GM12878 (cell line): ENCODE measurements at regions not wholly inside any gene's neighbourhood (a gene's known extent, or its start where the extent isn't known, plus 50 kb on each side); places are given as distances from the start of the nearest gene placed in this dataset.

Source experiments
- ATAC-seq: fragments of 200-7000 bp; cut with Tn5 transposase; 3 replicates; pipeline ENCODE4 v1.9.1; 2020; ENCODE audit warnings: mild to moderate bottlenecking, moderate library complexity
- BruUV-seq: library from RNA; stranded (reverse); fragments of 400-500 nt; replicated peaks from 2 replicates; lab custom pipeline; 2021; lab: Mats Ljungman, UMichigan
- CTCF ChIA-PET: fragments of 300-600 bp; sonication (Branson Sonifier 250); formaldehyde crosslinking; extraction: SDS; loops from one replicate; lab custom pipeline; 2021; ENCODE audit warnings: inconsistent platforms; lab: Yijun Ruan, JAX
- POLR2A ChIA-PET: fragments of 350-600 bp; formaldehyde crosslinking; extraction: SDS; loops from one replicate; lab custom pipeline; 2021; ENCODE audit warnings: inconsistent platforms; lab: Charles Lee
- RAD21 ChIA-PET: fragments of 300-600 bp; sonication (Branson Sonifier 250); formaldehyde crosslinking; loops from one replicate; lab custom pipeline; 2023; ENCODE audit warnings: antibody characterized with exemption; ENCODE audit not compliant: unreplicated experiment; lab: Charles Lee
- SMC1A ChIA-PET: fragments of 300-600 bp; sonication (Branson Sonifier 250); formaldehyde crosslinking; loops from one replicate; lab custom pipeline; 2023; ENCODE audit not compliant: unreplicated experiment, uncharacterized antibody; lab: Charles Lee
- DNase-seq: peaks from one replicate; pipeline ENCODE4 v3.0.0-alpha.2; 2011; ENCODE audit warnings: low read depth, low spot score
- FAIRE-seq: peaks from 3 replicates; lab custom pipeline; 2011; peaks lifted over from hg19 to GRCh38; lab: Jason Lieb, UNC
- H2AFZ ChIP-seq: 2 replicates; pipeline ENCODE4 v1.6.0; 2011; ENCODE audit warnings: low read depth, low read length, control low read depth; ENCODE audit not compliant: control insufficient read depth
- H3K27ac ChIP-seq: 2 replicates; pipeline ENCODE4 v1.5.1; 2011; ENCODE audit warnings: control low read depth; ENCODE audit not compliant: control insufficient read depth, insufficient read depth
- H3K27me3 ChIP-seq, 2 experiments: replicated peaks in 1 of 2; 2 replicates each; pipeline versions ENCODE4 v1.6.0 to v1.6.1; 2011; ENCODE audit warnings: low read length in 1 of 2; ENCODE audit not compliant: control insufficient read depth in 2 of 2, insufficient read depth in 2 of 2
- H3K36me3 ChIP-seq, 2 experiments: 2 replicates each; pipeline ENCODE4 v1.5.1; 2011; ENCODE audit warnings: low read length in 1 of 2; ENCODE audit not compliant: control insufficient read depth in 2 of 2, insufficient read depth in 2 of 2
- H3K4me1 ChIP-seq: 2 replicates; pipeline ENCODE4 v1.6.1; 2011; ENCODE audit warnings: mild to moderate bottlenecking, low read length, moderate library complexity, mixed read lengths; ENCODE audit not compliant: control insufficient read depth, insufficient read depth
- H3K4me2 ChIP-seq: 2 replicates; pipeline ENCODE4 v1.6.0; 2011; ENCODE audit warnings: control low read depth; ENCODE audit not compliant: control insufficient read depth, insufficient read depth
- H3K4me3 ChIP-seq: fragments of 200-600 bp; sonication (generic); 2 replicates; pipeline ENCODE4 v1.5.1; 2016
- H3K79me2 ChIP-seq: 2 replicates; pipeline ENCODE4 v1.6.0; 2011; ENCODE audit warnings: low read length; ENCODE audit not compliant: control insufficient read depth, insufficient read depth
- H3K9ac ChIP-seq: 2 replicates; pipeline ENCODE4 v1.8.0; 2011; ENCODE audit warnings: low read length, control low read depth, mixed read lengths; ENCODE audit not compliant: control insufficient read depth, insufficient read depth
- H3K9me3 ChIP-seq: replicated peaks from 3 replicates; pipeline ENCODE4 v1.5.1; 2011; ENCODE audit warnings: mild to moderate bottlenecking, low read length; ENCODE audit not compliant: control insufficient read depth, insufficient read depth
- H4K20me1 ChIP-seq: 2 replicates; pipeline ENCODE4 v1.6.0; 2011; ENCODE audit not compliant: control insufficient read depth, insufficient read depth
- BACH1 ChIP-seq: fragments of 450-650 bp; IDR thresholded peaks from 2 replicates; pipeline ENCODE4 v1.6.1; 2017; ENCODE audit warnings: mild to moderate bottlenecking, borderline replicate concordance
- CREM ChIP-seq: IDR thresholded peaks from 2 replicates; pipeline ENCODE4 v1.6.1; 2014; ENCODE audit warnings: antibody characterized with exemption, low read depth
- EP300 ChIP-seq, 2 experiments: fragments of 150-350 bp in 1 of 2; IDR thresholded peaks; 2 replicates each; pipeline ENCODE4 v1.6.1; 2011 to 2012; ENCODE audit warnings: low read depth in 2 of 2, low read length in 2 of 2, borderline replicate concordance in 1 of 2, improper control_type of control experiment in 1 of 2, inconsistent platforms in 1 of 2; ENCODE audit not compliant: control insufficient read depth in 1 of 2
- ETV6 ChIP-seq, 2 experiments: fragments of 450-650 bp in 1 of 2; IDR thresholded peaks in 1 of 2; conservative IDR thresholded peaks in 1 of 2; 2 replicates each; pipeline ENCODE4 v1.6.1; 2014; ENCODE audit warnings: antibody characterized with exemption in 1 of 2, borderline replicate concordance in 1 of 2, low read depth in 1 of 2, mild to moderate bottlenecking in 1 of 2, moderate library complexity in 1 of 2
- NFIC ChIP-seq: IDR thresholded peaks from 2 replicates; pipeline ENCODE4 v1.6.1; 2012; ENCODE audit warnings: low read depth, mild to moderate bottlenecking, inconsistent platforms, low read length, moderate library complexity
- NFYA ChIP-seq: IDR thresholded peaks from 2 replicates; pipeline ENCODE4 v1.6.1; 2011; ENCODE audit warnings: low read depth, mild to moderate bottlenecking, low read length, improper control_type of control experiment, borderline replicate concordance
- REST ChIP-seq: IDR thresholded peaks from 2 replicates; pipeline ENCODE4 v1.6.1; 2012; ENCODE audit warnings: mild to moderate bottlenecking, low read depth, low read length
- RUNX3 ChIP-seq: IDR thresholded peaks from 2 replicates; pipeline ENCODE4 v1.6.1; 2012; ENCODE audit warnings: low read length, inconsistent platforms
- SMAD5 ChIP-seq: IDR thresholded peaks from 2 replicates; pipeline ENCODE4 v1.6.1; 2016; ENCODE audit warnings: antibody characterized with exemption, low read depth
- WGBS: methylation state at CpG from one replicate; pipeline ENCODE4 v1.1.6; 2016; ENCODE audit warnings: low lambda C conversion rate; ENCODE audit not compliant: insufficient replicate concordance, insufficient coverage; ENCODE audit errors: missing lambda C conversion rate; 5-methylcytosine and 5-hydroxymethylcytosine counted together
- in situ Hi-C: fragments of 300-500 bp; cut with MboI; formaldehyde crosslinking; loops from 9 replicates; pipeline ENCODE4 v1.14.3; 2018; ENCODE audit warnings: mixed read lengths
- intact Hi-C: fragments of 100-400 bp; cut with micrococcal nuclease; formaldehyde crosslinking; loops from one replicate; pipeline ENCODE4 v1.14.2; 2022; ENCODE audit not compliant: unreplicated experiment
- TF ChIP-seq, protein P1 (sequence below), 3 experiments: IDR thresholded peaks in 2 of 3; conservative IDR thresholded peaks in 1 of 3; 2 replicates each; pipeline ENCODE4 v1.5.1; 2011; ENCODE audit warnings: low read depth in 3 of 3, low read length in 3 of 3, mild to moderate bottlenecking in 3 of 3, control low read depth in 2 of 3, moderate library complexity in 2 of 3, inconsistent platforms in 1 of 3, mixed read lengths in 1 of 3; ENCODE audit not compliant: control insufficient read depth in 2 of 3, insufficient read depth in 1 of 3; ENCODE audit errors: extremely low read depth in 1 of 3
- TF ChIP-seq, protein P2 (sequence below): IDR thresholded peaks from 2 replicates; pipeline ENCODE4 v1.6.1; 2012; ENCODE audit warnings: improper control_type of control experiment, low read depth, low read length; ENCODE audit not compliant: insufficient replicate concordance

GRCh38 chr6:163902993-163903392 is 488.5 kb downstream of the QKI start (continued):
- TF ChIP-seq REST (no peak), BACH1 (no peak), NFYA (no peak), ETV6 (conservative IDR thresholded peaks at IDR 0.05 in 1 of 2, IDR thresholded peaks at IDR 0.05 in 1 of 2; ENCODE audit: borderline replicate concordance in 1 of 2, low read depth in 1 of 2) (no peak), CREM (no peak)
- TF ChIP-seq, protein P1, sequence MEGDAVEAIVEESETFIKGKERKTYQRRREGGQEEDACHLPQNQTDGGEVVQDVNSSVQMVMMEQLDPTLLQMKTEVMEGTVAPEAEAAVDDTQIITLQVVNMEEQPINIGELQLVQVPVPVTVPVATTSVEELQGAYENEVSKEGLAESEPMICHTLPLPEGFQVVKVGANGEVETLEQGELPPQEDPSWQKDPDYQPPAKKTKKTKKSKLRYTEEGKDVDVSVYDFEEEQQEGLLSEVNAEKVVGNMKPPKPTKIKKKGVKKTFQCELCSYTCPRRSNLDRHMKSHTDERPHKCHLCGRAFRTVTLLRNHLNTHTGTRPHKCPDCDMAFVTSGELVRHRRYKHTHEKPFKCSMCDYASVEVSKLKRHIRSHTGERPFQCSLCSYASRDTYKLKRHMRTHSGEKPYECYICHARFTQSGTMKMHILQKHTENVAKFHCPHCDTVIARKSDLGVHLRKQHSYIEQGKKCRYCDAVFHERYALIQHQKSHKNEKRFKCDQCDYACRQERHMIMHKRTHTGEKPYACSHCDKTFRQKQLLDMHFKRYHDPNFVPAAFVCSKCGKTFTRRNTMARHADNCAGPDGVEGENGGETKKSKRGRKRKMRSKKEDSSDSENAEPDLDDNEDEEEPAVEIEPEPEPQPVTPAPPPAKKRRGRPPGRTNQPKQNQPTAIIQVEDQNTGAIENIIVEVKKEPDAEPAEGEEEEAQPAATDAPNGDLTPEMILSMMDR (IDR thresholded peaks at IDR 0.05 in 2 of 3, conservative IDR thresholded peaks at IDR 0.05 in 1 of 3; ENCODE audit: control insufficient read depth in 2 of 3, extremely low read depth in 1 of 3, insufficient read depth in 1 of 3, low read depth in 3 of 3, low read length in 3 of 3) = no peak

GRCh38 chr6:163901681-163902080 is 487.2 kb downstream of the QKI start:
- H3K4me2 ChIP-seq = no peak overlapping the region
- H3K27me3 ChIP-seq = no peaks in the 10 kb centered on the region
- POLR2A ChIA-PET = no interaction called here
- no peaks in the 10 kb centered on the region for H3K79me2 ChIP-seq
- no peaks in the 10 kb centered on the region for H3K4me1 ChIP-seq
- H3K9ac ChIP-seq = no peak overlapping the region
- no peaks in the 10 kb centered on the region for H3K36me3 ChIP-seq
- H3K27ac ChIP-seq = no peak overlapping the region
- SMC1A ChIA-PET = no interaction called here
- WGBS = 63% methylated on average over 5 of the region's 5 CpGs
- H2AFZ ChIP-seq = no peak overlapping the region
- RAD21 ChIA-PET = no interaction called here
- no TSS peak for BruUV-seq
- intact Hi-C loops = no loop called here
- no peak for FAIRE-seq
- no peak for DNase-seq
- no peak for TF ChIP-seq SMAD5
- TF ChIP-seq, protein P2, sequence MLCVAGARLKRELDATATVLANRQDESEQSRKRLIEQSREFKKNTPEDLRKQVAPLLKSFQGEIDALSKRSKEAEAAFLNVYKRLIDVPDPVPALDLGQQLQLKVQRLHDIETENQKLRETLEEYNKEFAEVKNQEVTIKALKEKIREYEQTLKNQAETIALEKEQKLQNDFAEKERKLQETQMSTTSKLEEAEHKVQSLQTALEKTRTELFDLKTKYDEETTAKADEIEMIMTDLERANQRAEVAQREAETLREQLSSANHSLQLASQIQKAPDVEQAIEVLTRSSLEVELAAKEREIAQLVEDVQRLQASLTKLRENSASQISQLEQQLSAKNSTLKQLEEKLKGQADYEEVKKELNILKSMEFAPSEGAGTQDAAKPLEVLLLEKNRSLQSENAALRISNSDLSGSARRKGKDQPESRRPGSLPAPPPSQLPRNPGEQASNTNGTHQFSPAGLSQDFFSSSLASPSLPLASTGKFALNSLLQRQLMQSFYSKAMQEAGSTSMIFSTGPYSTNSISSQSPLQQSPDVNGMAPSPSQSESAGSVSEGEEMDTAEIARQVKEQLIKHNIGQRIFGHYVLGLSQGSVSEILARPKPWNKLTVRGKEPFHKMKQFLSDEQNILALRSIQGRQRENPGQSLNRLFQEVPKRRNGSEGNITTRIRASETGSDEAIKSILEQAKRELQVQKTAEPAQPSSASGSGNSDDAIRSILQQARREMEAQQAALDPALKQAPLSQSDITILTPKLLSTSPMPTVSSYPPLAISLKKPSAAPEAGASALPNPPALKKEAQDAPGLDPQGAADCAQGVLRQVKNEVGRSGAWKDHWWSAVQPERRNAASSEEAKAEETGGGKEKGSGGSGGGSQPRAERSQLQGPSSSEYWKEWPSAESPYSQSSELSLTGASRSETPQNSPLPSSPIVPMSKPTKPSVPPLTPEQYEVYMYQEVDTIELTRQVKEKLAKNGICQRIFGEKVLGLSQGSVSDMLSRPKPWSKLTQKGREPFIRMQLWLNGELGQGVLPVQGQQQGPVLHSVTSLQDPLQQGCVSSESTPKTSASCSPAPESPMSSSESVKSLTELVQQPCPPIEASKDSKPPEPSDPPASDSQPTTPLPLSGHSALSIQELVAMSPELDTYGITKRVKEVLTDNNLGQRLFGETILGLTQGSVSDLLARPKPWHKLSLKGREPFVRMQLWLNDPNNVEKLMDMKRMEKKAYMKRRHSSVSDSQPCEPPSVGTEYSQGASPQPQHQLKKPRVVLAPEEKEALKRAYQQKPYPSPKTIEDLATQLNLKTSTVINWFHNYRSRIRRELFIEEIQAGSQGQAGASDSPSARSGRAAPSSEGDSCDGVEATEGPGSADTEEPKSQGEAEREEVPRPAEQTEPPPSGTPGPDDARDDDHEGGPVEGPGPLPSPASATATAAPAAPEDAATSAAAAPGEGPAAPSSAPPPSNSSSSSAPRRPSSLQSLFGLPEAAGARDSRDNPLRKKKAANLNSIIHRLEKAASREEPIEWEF = no peak
- no peak for TF ChIP-seq NFIC
- no peak for TF ChIP-seq NFYA
- no peak for TF ChIP-seq EP300 (IDR thresholded peaks at IDR 0.05; ENCODE audit: borderline replicate concordance in 1 of 2, control insufficient read depth in 1 of 2, low read depth in 2 of 2, low read length in 2 of 2)
- no peak for TF ChIP-seq RUNX3
- ATAC-seq = no peak
- H3K9me3 ChIP-seq = no peaks in the 10 kb centered on the region
- CTCF ChIA-PET = no interaction called here
- in situ Hi-C loops = no loop called here
- no peaks in the 10 kb centered on the region for H4K20me1 ChIP-seq
- H3K4me3 ChIP-seq = no peak overlapping the region
